Spleen (tissue), 7 donors: ENCODE measurements at regions not wholly inside any gene's neighbourhood (a gene's known extent, or its start where the extent isn't known, plus 50 kb on each side); places are given as distances from the start of the nearest gene placed in this dataset.

Experiments
- POLR2A ChIP-seq, 3 donors: fragments of 450-650 bp; IDR thresholded peaks; one replicate each; pipeline ENCODE4 v1.5.1; 2017; ENCODE audit warnings: antibody characterized with exemption in 3 of 3, mild to moderate bottlenecking in 1 of 3
- TF ChIP-seq, protein P1 (sequence below), 11 experiments: fragments of 200-600 bp in 7 of 11; fragments of 450-650 bp in 4 of 11; sonication (generic) in 4 of 11; IDR thresholded peaks in 8 of 11; conservative IDR thresholded peaks in 3 of 11; 1 replicate in 7 of 11; 2 replicates in 4 of 11; pipeline versions ENCODE4 v1.4.0 to v1.8.0; 2016 to 2021; ENCODE audit warnings: antibody characterized with exemption in 11 of 11, inconsistent platforms in 4 of 11, mild to moderate bottlenecking in 1 of 11
- donor health status: DM: no; HTN: no; CAD: no; lungs with moderate emphysema.
- donor health status: DM: no; HTN: no; CAD: no.
- donor health status: DM: no; HTN: no; CAD: no.

DNA sequence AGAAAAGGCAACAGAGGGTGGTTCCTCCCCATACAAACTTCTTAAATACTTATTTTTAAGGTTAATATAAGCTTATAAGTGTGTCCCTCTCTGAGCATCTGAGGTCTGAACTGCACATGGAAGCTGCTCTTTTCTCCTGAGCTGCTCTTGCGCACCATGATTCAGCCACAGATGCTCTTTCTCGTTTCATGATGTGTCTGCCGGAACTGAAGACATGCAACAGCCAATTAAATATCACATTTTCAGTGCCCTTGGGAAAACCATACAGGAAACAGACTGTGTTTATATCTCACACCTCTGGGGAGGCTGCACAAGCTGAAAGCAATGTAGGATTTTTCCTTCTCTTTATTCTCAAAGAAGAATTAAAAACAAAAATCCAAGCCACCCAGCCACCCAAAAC lies 96.8 kb upstream of the NREP start:
- TF ChIP-seq, protein P1, sequence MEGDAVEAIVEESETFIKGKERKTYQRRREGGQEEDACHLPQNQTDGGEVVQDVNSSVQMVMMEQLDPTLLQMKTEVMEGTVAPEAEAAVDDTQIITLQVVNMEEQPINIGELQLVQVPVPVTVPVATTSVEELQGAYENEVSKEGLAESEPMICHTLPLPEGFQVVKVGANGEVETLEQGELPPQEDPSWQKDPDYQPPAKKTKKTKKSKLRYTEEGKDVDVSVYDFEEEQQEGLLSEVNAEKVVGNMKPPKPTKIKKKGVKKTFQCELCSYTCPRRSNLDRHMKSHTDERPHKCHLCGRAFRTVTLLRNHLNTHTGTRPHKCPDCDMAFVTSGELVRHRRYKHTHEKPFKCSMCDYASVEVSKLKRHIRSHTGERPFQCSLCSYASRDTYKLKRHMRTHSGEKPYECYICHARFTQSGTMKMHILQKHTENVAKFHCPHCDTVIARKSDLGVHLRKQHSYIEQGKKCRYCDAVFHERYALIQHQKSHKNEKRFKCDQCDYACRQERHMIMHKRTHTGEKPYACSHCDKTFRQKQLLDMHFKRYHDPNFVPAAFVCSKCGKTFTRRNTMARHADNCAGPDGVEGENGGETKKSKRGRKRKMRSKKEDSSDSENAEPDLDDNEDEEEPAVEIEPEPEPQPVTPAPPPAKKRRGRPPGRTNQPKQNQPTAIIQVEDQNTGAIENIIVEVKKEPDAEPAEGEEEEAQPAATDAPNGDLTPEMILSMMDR (IDR thresholded peaks at IDR 0.05 in 8 of 11, conservative IDR thresholded peaks at IDR 0.05 in 3 of 11) = no peak
- TF ChIP-seq POLR2A (IDR thresholded peaks at IDR 0.05) = no peak
